NT2/D1 (cell line): ENCODE measurements at regions not wholly inside any gene's neighbourhood (a gene's known extent, or its start where the extent isn't known, plus 50 kb on each side); places are given as distances from the start of the nearest gene placed in this dataset.

Experiments used
- DNase-seq: peaks from one replicate; pipeline ENCODE4 v3.0.0-alpha.2; 2011; ENCODE audit warnings: low read depth, low spot score
- H3K27me3 ChIP-seq: 2 replicates; pipeline ENCODE4 v1.6.0; 2011; ENCODE audit warnings: mild to moderate bottlenecking; ENCODE audit not compliant: insufficient read length, insufficient read depth
- H3K36me3 ChIP-seq: 2 replicates; pipeline ENCODE4 v1.6.1; 2011; ENCODE audit warnings: mild to moderate bottlenecking, low read length, mixed read lengths; ENCODE audit not compliant: insufficient read depth, insufficient read length
- H3K4me1 ChIP-seq: 2 replicates; pipeline ENCODE4 v1.5.1; 2011; ENCODE audit not compliant: insufficient read depth, insufficient read length
- H3K4me3 ChIP-seq: 2 replicates; pipeline ENCODE4 v1.5.1; 2011; ENCODE audit warnings: low read depth; ENCODE audit not compliant: insufficient read length
- H3K9ac ChIP-seq: 2 replicates; pipeline ENCODE4 v1.6.0; 2011; ENCODE audit warnings: low read depth; ENCODE audit not compliant: insufficient read length
- H3K9me3 ChIP-seq: 2 replicates; pipeline ENCODE4 v1.5.1; 2011; ENCODE audit warnings: mild to moderate bottlenecking, low read length; ENCODE audit not compliant: insufficient read depth
- SUZ12 ChIP-seq: IDR thresholded peaks from 2 replicates; pipeline ENCODE4 v1.6.1; 2011; ENCODE audit not compliant: insufficient read length, insufficient read depth; ENCODE audit errors: extremely low read depth
- YY1 ChIP-seq: IDR thresholded peaks from 2 replicates; pipeline ENCODE4 v1.6.1; 2011; ENCODE audit not compliant: insufficient read length, insufficient read depth
- ZNF274 ChIP-seq: IDR thresholded peaks from 2 replicates; pipeline ENCODE4 v1.6.1; 2011; ENCODE audit warnings: mild to moderate bottlenecking, low read depth, low read length

- no peak for TF ChIP-seq SUZ12
- TF ChIP-seq YY1 = no peak
- no peak for TF ChIP-seq ZNF274
- Histone ChIP-seq H3K9me3 (no peaks in the 10 kb centered on the region), H3K36me3 (no peaks in the 10 kb centered on the region), H3K27me3 (no peaks in the 10 kb centered on the region), H3K4me3 (no peak overlapping the region), H3K4me1 (no peaks in the 10 kb centered on the region), H3K9ac (no peak overlapping the region)
- DNase-seq = no peak
Measured at GRCh38 chr3:159825216-159825854, 163.3 kb upstream of the IL12A start.

DNA sequence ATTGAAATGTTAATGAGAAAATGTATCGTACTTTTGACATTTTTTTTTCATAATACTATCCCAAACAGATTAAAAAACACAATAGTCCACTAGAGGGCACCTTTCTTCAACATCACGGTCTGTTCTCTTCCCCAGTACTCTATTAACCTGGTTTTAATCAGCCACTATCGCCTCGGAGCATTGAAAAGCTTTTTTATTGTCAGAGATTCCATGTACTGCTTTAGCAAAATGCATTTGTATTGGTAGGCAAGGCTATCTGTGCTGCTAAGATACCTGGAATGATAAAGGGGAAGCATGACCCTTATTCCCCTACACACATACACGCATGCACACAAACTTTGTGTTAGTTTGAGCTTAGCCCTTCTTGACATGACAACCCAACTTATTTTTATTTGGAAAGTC lies 160.1 kb upstream of the IL12A start:
- Histone ChIP-seq H3K4me3 (no peak overlapping the region), H3K4me1 (no peaks in the 10 kb centered on the region), H3K27me3 (no peaks in the 10 kb centered on the region), H3K9me3 (no peaks in the 10 kb centered on the region), H3K36me3 (no peaks in the 10 kb centered on the region), H3K9ac (no peak overlapping the region)
- no peak for TF ChIP-seq SUZ12
- TF ChIP-seq YY1 = no peak
- no peak for TF ChIP-seq ZNF274
- DNase-seq = no peak

DNA sequence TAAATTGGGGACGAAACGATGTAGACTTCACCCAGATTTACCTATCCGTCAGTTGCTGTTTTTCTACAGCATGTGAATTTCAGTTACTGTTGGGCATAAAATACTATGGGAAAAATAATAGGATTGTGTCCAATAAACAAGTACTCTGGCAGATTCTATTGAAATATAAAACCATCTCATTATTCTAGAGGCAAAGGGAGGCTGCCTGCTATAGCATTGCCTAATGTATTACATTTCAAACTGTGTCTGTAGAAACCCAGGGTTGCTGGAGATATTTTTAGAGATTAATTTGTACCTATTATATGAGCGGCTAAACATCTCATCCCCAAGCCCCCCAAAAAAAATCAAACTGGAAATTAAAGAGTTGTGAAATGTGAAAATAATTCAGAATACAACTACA lies 159.6 kb upstream of the IL12A start:
- Histone ChIP-seq H3K9ac (no peak overlapping the region), H3K4me1 (no peaks in the 10 kb centered on the region), H3K27me3 (no peaks in the 10 kb centered on the region), H3K9me3 (no peaks in the 10 kb centered on the region), H3K36me3 (no peaks in the 10 kb centered on the region), H3K4me3 (no peak overlapping the region)
- no peak for DNase-seq
- TF ChIP-seq ZNF274 = no peak
- no peak for TF ChIP-seq YY1
- TF ChIP-seq SUZ12 = no peak

GRCh38 chr3:159829539-159830227 lies 159.0 kb upstream of the IL12A start:
- TF ChIP-seq ZNF274 = no peak
- TF ChIP-seq YY1 = no peak
- no peak for TF ChIP-seq SUZ12
- Histone ChIP-seq H3K4me1 (no peaks in the 10 kb centered on the region), H3K9ac (no peak overlapping the region), H3K27me3 (no peaks in the 10 kb centered on the region), H3K36me3 (no peaks in the 10 kb centered on the region), H3K4me3 (no peak overlapping the region), H3K9me3 (no peaks in the 10 kb centered on the region)
- DNase-seq = no peak

GRCh38 chr3:159830523-159831154 lies 158.0 kb upstream of the IL12A start:
- no peak for DNase-seq
- H3K4me1 ChIP-seq = no peaks in the 10 kb centered on the region
- no peak overlapping the region for H3K9ac ChIP-seq

GRCh38 chr3:159831466-159831865 lies 157.2 kb upstream of the IL12A start:
- H3K9ac ChIP-seq = no peak overlapping the region

More at GRCh38 chr3:159830523-159831154, 158.0 kb upstream of the IL12A start:
- Histone ChIP-seq H3K9me3 (no peaks in the 10 kb centered on the region), H3K27me3 (no peaks in the 10 kb centered on the region), H3K4me3 (no peak overlapping the region), H3K36me3 (no peaks in the 10 kb centered on the region)
- TF ChIP-seq ZNF274 (no peak), SUZ12 (no peak), YY1 (no peak)

DNA sequence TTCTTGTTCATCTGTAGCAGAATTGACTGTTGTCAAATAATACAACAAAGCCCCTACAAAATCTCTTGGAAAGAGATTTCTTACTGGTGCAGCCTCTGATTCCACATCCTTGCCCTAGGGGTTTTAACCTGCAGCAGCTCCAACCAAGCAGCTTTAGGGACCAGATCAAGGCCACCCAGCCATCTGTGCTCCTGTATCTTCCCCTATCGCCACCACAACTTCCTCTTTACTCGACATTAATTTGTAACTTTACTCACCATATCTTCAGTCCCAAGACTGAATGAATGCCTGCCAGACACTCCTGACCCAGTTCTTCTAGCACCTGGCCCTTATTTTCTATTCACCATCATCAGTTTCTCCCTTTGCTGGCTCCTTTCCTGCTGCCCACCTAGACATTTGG lies 156.6 kb upstream of the IL12A start:
- DNase-seq = no peak
- H3K9ac ChIP-seq = no peak overlapping the region
- H3K4me1 ChIP-seq = no peaks in the 10 kb centered on the region
- H3K4me3 ChIP-seq = no peak overlapping the region
- TF ChIP-seq ZNF274 = no peak
- no peak for TF ChIP-seq YY1
- TF ChIP-seq SUZ12 = no peak
- H3K36me3 ChIP-seq = no peaks in the 10 kb centered on the region
- H3K9me3 ChIP-seq = no peaks in the 10 kb centered on the region
- no peaks in the 10 kb centered on the region for H3K27me3 ChIP-seq

More at GRCh38 chr3:159831466-159831865, 157.2 kb upstream of the IL12A start:
- DNase-seq = no peak
- H3K4me3 ChIP-seq = no peak overlapping the region
- H3K36me3 ChIP-seq = no peaks in the 10 kb centered on the region
- no peaks in the 10 kb centered on the region for H3K27me3 ChIP-seq
- no peaks in the 10 kb centered on the region for H3K4me1 ChIP-seq
- no peak for TF ChIP-seq SUZ12
- no peak for TF ChIP-seq YY1
- TF ChIP-seq ZNF274 = no peak
- no peaks in the 10 kb centered on the region for H3K9me3 ChIP-seq
